ENCODE measurements at regions not wholly inside any gene's neighbourhood (a gene's known extent, or its start where the extent isn't known, plus 50 kb on each side); places are given as distances from the start of the nearest gene placed in this dataset.
A peak's percentile ranks its signal among the peaks of the same experiment; 100 is the strongest.

DNA sequence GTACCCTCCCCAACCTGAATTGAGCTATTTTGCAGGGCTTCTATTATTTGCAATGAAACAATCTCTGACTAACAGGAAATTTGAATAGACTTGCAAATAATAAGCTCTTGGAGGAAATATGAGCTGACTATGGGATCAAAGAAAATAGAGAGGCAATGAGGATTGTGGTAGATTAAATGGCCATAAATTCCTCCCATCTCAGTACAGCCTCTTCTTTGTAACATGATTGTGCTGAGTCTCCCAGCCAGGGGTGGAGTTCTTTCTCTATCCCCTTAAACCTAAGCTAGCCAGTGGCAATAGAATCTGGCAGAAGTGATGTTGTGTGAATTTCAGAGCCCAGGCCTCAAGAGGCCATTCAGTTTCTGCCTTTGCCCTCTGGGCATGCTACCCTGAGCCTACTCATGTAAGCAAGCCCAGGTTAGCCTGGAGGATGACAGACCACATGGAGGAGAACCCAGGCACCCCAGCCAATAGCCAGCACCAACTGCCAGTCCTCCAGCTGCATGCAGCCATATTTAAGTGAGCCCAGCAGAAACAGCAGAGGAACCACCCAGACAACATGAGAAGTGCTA lies 86.8 kb upstream of the TP53I11 start:
- DNase-seq: no peak

DNA sequence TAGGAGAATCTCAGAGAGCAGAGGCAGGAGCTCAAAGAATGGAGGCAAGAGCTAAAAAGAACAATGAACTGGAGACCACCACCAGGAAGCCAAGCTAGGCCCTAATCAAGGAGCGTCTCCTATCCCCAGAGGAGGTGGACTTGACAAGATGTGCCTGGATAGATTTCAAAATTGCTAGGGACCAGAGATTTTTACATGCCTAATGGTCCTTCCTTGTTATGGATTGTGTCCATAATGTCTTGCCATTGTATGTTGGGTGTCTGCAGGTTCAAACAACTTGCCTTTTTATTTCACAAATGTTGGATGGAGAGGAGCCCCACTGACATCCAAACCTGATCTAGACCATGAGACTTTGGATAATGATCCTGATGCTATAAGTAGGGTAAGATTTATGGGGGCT lies 88.2 kb upstream of the TP53I11 start:
- no peak for DNase-seq

DNA sequence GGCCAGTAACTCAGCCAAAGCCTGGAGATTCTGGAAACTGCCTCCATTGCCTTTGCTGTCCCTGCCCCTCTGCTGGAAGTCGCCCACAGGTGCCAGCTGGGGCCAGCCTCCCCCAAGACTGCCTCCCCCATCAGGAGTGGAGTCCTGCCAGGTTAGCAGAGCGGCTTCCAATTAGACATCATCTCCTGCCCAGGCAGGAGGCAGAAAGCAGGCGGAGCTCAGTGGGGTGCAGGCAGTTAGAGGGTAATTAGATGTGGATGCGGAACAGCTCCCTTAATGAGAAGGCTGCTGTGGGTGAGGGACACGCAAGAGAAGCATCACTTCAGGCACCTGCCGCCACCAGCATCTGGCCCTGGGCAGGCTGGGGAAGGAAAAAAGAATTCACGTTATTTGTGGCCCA lies 90.9 kb upstream of the TP53I11 start:
- DNase-seq: peak; percentile 61 to 98 (median 93)

DNA sequence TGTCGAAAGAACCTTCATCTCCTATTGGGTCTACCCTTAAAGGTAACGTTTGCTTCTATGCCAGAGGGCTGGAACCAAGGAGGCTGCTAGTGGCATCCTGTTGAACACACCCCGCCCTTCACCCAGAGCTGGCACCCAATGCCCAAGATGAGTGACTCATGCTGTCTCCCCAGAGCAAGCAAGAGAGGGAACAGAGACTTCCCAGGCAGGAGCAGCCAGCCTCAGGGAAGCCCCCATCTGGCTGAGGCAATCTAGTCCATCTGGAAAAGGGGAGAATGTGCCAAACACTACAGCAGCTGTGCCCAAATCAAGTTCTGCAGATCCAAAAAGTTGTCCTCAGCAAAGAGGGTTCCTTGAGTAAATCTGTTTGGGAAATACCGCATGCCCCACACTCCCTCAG lies 91.9 kb upstream of the TP53I11 start:
- DNase-seq: peak in 2 of 3 experiments; percentile 35 to 56

DNA sequence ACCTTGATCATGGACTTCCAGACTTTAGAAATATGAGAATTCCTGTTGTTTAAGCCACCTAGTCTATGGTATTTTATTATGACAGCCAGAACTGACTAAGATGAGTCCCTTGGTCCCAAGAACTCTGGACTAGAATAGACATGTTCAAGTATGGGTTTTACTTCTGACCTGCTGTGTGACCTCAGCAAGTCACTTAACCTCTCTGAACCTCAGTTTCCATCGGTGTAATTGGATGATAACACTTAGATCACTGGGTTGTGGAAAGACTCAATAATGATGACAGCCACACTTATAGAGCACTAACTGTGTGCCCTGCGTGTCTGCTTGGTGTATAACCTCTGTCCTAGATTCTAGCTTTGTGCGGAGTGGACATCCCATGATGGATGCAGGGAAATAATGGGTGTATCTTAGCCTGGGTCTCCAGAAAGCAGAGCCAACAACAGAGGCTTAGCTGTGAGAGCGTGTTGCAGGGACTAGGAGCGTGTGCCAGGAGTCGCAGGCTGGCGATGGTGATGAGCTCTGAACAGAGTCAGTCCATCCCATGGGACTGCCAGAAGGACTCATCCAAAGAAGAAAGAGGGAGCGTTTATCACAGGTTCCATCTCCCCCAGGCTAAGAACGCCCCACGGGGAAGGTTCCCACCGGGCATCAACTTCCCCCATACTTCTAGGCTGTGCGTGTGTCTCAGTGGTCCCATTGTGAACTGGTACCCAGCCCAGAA lies 93.2 kb upstream of the TP53I11 start:
- DNase-seq: no peak

DNA sequence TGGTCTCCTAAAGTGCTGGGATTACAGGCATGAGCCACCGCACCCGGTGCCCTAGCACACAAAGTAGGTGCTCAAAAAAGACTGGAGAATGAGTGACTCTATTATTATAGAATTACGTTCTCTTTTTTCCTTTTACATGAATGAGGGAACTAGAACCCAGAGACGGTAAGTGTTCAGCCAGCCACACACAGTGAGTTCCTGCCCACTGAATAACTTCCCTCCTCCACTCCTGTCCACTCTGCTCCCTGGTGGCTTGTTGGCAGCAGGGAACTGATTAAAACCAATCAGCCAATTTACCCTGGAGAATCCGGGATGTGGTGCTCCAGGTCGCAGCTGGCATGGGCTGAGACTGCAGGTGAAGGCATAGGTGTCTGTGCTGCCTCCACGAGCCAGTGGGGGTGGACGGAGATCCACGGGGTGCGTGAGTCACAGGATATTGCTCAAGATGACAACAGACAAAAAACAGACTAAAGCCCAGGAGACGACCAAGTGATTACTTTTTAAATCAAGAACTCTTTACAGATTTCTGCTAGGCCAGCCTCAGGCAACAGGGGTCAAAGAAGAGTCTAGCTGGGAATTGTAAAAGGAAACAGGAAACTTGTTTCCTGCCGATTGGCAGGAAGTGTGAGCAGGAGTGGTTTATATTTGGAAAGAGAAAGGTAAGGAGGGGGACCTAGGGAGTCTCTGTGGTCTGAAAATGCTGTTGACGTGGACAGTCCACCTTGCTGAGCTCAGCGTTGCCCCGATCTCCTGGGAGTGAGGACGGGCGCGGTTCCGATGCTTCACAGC lies 95.2 kb upstream of the TP53I11 start:
- DNase-seq: peak in 2 of 3 experiments; percentile 35 to 37

DNA sequence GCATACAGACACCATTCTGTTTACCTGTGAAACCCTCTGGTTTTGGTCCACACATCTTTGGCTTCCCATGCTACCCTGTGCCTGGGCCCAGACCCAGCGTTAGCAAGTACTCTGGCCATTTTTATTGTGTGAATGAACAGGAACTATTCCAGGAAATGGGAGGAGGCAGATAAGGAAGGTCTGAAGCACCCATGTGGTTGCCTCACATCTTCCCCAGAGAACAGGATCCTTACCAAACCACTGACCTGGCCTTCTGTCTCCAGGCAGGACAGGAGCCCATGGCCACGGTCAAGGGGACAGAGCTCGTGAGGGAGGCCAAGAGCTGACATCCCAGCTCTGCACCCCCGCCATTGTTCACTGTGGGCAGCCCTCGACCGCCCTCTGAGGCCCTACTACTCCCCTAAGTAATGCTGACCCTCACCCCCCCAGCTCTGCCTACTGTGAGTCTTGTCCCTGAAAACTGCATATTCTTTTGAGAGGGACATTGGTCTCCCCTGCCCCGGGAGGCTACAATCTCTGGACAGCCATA lies 97.7 kb upstream of the TP53I11 start:
- DNase-seq: no peak

DNA sequence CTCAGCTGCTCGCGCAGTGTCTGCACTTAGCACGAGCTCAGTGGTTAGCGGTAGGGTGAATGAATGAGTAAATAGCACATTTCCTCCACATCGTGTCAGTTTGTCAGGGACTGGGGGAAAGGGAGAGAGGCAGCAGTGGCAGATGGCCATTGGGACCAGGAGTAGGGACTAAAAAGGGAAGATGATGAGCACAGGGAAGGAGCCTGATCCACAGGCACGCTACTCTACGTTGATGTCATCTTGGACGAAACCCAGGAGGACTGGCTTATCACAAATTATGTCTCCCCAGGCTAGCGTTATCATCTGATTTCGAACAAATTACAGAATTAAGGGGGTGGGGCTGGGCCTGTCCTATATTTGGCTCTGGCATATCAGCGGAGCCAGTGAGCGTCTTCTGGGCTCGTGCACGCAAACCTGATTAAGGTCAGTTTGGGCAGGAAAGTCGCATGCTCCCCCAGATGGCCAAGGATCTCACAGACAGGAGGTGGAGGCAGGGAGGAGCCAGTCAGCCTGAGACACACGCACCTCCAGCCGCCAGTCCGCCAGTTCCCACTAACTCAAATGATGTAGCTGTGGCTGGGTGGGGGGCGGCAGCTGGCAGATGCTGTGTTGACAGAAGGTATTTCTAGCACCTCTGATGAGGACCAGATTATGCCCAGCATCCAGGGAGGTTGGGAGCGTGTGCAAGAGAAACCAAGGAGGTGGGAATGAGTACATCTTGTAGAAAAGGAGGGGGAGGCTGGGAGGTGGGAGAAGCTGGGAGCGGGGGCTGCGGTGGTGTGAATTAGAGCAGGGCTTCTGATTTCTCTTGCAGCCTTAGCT lies 97.4 kb upstream of the PRDM11 start:
- DNase-seq: peak; percentile 9 to 69 (median 38)

DNA sequence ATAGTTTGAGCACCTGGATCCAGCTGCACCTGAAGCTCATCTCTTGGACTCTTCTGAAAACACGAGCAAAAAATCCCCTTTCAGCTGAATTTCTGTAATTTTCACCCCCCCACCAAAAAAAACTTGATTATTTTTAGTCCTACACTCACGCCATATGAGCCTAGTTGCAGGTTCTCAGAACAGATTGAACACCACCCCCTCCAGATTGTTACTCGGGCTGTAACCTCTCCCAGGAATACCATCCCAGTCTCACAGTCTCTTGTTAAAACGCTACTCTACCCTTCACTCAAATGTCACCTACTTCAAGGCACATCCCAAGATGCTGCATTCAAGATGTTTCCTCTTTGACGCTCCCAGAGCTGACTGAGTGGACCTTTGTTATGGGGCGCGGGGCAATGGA lies 96.3 kb upstream of the PRDM11 start:
- no peak for DNase-seq

DNA sequence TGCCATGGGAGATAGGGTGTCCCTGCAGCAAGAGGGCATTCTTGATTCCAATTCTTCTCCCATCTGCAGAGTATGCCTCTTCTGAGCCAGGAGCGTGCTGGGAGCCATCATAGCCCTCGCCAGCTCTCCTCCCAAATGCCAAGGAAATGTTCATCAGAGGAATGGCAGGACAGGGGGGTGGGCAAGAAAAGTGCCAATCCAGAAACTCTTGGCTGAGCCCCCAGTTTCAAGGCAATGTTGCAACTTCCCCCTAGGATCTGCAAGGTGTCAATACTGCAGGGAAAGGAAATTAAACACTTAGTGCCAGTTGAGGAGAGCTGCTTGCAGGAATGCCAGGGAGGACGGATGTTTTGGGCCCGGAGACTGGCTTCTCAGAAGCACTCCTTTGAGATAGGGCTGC lies 94.8 kb upstream of the PRDM11 start:
- no peak for DNase-seq

DNA sequence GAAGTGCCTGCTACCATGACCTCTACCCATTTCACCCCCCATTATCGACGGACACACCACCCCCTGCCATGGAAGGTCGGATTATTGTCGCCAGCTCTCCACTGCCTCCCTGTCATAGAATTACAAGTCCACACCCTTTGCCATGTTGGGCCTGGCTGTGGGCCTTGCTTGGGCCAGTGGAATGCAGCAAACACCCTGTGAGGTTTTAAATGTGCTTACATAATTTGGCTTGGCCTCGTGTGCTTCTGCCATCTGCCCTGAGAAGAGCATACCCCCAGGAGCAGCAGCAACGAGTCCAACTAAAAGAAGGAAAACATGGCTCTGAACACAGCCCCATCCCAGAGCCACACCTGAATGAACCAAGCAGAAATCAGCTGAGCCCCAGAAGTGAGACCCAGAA lies 94.1 kb upstream of the PRDM11 start:
- no peak for DNase-seq

DNA sequence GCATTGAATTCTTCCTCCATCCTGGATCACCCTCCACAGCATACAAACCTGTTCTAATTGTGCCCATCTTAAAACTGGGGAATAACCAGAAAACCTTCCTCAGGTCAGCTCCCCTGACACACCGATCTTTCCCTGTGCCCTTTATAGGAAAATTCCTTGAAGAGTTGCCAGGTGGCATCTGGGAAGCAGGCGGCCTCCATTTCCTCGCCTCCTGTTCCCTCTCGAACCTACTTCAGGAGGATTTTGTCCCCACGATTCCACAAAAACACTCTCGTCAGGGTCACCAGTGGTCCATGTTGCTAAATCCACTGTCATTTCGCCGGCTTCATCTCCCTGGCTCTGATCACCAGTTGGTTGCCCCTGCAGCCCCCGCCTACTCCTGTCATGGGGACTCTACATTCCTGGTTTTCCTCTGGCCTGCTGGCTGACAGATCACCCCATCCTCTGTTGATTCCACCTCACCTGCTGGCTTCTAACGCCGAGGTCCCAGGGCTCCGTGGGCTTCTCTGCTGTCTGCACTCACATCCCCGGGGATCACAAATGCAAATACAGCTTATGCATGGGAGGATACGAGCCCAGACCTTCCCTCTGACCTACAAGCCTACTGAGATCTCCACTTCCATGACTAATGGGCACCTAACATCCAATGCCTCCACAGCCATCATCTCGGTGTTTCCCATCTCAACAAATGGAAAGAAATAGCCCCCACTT lies 92.5 kb upstream of the PRDM11 start:
- no peak for DNase-seq

DNA sequence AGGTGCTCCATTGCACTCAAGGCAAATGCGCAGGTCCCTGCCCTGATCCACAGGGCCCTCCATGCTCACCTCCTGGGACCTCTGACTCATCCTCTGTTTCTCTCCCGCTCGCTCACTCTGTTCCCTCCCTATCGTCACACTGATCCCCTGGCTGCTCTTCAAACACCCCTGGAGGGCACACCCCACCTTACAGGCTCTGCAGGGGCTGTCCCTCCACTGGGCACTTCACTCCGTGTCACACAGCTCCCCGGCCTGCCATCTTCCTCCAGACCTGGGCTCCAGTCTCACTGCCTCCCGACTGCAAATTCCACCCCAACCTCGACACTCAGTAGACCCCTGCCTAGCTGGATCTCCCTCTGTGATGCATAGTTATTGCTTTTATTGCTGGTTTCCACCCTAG lies 91.5 kb upstream of the PRDM11 start:
- no peak for DNase-seq

DNA sequence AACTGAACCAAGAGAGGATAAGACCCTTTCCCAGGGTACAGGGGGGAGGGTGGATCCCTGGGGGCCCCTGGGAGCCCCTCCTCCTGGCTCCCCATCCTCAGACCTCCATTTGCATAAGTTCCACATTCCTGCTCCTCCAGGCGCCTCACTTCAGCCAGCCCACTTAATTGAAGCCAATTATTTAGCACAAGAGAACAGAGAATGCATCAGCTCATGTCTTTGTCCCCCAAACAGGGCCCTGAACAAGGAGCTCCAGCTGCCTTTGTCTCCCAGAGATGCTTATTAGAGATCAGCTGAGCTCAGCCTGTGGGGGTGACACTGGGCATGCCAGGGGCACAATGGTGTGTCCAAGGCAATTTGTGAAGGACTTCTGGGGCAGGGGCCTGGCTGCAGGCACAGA lies 89.9 kb upstream of the PRDM11 start:
- peak in 1 of 3 experiments; percentile 57 for DNase-seq

DNA sequence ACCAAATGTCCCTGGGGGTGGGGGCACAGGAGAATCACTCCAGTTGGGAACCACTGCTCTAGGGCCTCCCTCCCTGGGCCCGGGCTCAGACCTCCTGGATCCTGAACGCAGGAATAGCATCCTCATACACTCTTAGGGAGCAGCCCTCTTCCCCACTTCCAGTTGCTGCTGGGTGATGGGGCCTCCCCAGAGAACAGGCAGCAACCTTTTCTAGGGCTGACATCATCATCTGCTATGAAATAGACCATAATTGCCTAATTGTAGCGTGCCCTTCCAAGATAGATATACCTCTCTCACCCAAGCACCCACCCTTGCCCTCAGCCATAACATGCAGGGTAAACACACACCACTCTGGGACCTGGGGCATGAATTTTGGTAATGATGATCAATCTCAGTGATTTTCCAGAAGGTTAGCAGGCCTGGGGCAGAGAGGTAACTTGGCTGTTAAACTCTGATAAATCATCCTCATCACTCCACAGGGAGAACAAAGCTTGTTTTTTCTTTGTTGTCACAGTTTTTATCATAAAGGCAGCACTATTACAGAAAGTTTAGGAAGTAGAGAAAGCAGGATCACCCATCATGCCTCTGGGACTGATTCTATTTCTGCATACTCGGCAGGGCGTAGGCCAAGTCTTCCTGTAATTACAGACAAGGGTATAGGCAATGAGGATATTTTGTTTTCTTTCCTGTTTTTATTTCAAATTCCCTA lies 88.3 kb upstream of the PRDM11 start:
- DNase-seq: peak in 1 of 3 experiments; percentile 40

DNA sequence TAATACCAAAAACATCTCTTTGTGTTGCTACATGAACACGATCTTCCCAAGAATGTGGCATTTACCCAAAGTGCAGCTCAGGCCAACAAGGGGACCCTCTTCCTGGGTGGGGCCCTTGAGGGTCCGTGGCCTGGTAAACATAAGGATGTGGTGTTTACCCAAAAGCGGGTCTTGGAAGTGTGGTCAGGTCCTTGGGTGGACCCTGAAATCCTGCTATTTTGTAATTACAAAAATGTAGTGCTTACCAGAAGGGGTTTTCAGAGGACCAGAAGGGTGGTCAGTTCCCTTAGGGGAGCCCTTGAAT lies 87.8 kb upstream of the PRDM11 start:
- no peak for DNase-seq

DNA sequence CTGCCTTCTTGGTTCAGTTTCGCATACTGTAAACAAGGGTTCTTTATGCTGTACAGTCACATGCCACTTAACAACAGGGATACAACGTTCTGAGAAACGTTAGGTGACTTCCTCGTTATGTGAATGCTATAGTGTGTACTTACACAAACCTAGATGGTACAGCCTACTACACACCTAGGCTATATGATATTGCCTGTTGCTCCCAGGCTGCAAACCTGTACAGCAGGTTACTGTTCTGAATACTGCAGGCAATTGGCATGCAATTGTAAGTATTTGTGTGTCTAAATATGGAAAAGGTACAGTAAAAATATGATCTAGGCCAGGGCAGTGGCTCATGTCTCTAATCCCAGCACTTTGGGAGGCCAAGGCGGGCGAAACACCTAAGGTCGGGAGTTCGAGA lies 85.7 kb upstream of the PRDM11 start:
- no peak for DNase-seq

DNA sequence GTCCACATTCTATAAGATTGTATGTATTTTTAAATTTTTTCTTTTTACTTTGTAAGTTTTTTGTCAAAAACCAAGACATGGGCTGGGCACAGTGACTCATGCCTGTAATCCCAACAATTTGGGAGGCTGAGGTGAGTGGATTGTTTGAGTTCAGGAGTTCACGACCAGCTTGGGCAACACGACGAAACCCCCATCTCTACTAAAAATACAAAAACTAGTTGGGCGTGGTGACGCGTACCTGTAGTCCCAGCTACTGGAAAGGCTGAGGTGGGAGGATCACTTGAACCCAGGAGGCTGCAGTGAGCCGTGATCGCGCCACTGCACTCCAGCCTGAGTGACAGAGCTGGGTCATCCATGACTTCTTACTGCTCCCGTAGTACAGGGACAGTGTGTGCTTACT lies 84.8 kb upstream of the PRDM11 start:
- no peak for DNase-seq

DNA sequence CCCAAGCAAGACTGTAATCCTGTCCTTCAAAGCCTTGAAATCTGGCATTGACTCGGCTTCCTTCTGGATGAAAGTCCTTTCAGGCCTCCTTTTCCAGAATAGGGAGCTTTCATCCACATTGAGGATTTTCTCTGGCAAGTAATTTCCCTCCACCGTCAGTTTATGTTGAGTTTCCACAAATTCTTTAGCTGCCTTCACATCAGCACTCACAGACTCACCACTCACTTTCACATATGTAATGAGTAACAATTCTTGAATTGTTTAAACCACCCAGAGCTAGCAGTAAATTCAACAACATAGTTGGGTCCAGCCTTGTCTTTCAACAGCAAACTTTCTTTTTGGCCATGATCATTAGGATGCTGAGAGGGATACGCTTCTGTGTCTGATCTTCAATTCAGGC lies 84.3 kb upstream of the PRDM11 start:
- no peak for DNase-seq

DNA sequence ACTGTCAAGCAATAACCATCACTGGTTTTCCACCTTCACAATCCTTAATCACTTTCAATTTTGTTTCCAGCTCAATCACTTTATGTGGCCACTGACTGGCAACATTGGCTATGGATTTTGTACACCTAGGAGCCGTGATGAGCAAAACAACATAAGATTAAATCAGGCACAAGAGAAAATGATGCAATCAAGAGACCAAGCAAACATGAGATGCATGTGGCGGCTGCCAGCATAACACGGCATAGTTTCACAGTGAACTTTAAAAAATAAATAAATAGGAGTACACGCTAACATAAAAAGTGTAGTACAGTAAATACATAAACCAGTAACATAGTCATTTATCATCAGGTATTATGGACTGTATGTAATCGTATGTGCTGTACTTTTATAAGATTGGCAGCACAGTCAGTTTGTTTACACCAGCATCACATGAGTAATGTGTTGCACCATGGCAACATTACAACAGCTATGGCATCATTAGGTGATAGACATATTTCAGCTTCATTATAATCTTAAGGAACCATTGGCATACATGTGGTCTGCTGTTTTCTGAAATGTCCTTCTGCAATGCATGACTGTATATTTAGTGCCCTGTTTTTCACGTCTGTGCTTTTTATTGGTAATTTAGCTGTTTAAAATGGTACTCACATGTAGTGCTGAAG lies 83.3 kb upstream of the PRDM11 start:
- no peak for DNase-seq

DNA sequence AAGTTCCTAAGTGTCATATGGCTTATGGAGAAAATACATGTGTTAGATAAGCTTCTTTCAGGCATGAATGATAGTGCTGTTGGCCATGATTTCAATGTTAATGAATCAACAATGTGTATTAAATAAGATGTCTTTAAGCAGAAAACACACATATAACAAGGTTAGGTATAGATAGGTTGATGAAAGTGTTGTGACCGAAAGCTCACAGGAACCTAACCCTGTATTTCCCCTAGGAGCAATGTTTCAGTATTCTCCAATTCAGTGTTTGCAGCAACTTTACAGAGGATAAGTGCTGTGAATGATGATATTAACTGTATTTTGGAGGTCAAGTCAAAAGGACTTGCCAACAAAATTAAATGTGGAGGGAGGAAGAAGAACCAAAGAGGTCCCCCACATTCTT lies 82.8 kb upstream of the PRDM11 start:
- DNase-seq: no peak

Data from NCI-H1417 (cell line).